GM12878 (cell line): ENCODE measurements at regions not wholly inside any gene's neighbourhood (a gene's known extent, or its start where the extent isn't known, plus 50 kb on each side); places are given as distances from the start of the nearest gene placed in this dataset.

Experiments
- BACH1 ChIP-seq: fragments of 450-650 bp; IDR thresholded peaks from 2 replicates; pipeline ENCODE4 v1.6.1; 2017; ENCODE audit warnings: mild to moderate bottlenecking, borderline replicate concordance
- CHD4 ChIP-seq: fragments of 200-600 bp; sonication (generic); IDR thresholded peaks from 2 replicates; pipeline ENCODE4 v1.6.1; 2016; ENCODE audit warnings: mild to moderate bottlenecking
- TF ChIP-seq, protein P1 (sequence below), 3 experiments: IDR thresholded peaks in 2 of 3; conservative IDR thresholded peaks in 1 of 3; 2 replicates each; pipeline ENCODE4 v1.5.1; 2011; ENCODE audit warnings: low read depth in 3 of 3, low read length in 3 of 3, mild to moderate bottlenecking in 3 of 3, control low read depth in 2 of 3, moderate library complexity in 2 of 3, inconsistent platforms in 1 of 3, mixed read lengths in 1 of 3; ENCODE audit not compliant: control insufficient read depth in 2 of 3, insufficient read depth in 1 of 3; ENCODE audit errors: extremely low read depth in 1 of 3

DNA sequence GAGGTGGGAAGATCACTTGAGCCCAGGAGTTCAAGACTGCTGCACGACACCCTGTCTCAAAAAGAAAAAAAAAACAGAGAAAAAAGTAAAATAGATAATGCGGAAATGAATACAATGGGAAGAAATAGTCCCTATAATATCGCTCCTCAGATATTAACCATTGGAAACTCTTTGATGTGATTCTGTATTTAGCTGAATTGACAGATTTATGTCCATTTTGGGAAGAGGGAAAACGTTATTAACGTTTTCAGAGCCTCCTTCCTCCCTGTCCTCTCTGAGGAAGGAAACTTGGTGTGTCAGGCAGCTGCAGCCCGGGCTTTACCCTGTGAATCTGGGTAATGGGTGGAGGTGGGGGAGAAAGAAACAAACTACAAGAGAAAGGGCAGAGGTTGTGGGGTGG is 61.6 kb upstream of the ECE1 start:
- no peak for TF ChIP-seq CHD4
- TF ChIP-seq, protein P1, sequence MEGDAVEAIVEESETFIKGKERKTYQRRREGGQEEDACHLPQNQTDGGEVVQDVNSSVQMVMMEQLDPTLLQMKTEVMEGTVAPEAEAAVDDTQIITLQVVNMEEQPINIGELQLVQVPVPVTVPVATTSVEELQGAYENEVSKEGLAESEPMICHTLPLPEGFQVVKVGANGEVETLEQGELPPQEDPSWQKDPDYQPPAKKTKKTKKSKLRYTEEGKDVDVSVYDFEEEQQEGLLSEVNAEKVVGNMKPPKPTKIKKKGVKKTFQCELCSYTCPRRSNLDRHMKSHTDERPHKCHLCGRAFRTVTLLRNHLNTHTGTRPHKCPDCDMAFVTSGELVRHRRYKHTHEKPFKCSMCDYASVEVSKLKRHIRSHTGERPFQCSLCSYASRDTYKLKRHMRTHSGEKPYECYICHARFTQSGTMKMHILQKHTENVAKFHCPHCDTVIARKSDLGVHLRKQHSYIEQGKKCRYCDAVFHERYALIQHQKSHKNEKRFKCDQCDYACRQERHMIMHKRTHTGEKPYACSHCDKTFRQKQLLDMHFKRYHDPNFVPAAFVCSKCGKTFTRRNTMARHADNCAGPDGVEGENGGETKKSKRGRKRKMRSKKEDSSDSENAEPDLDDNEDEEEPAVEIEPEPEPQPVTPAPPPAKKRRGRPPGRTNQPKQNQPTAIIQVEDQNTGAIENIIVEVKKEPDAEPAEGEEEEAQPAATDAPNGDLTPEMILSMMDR (IDR thresholded peaks at IDR 0.05 in 2 of 3, conservative IDR thresholded peaks at IDR 0.05 in 1 of 3; ENCODE audit: control insufficient read depth in 2 of 3, extremely low read depth in 1 of 3, insufficient read depth in 1 of 3, low read depth in 3 of 3, low read length in 3 of 3), result no peak
- TF ChIP-seq BACH1, result no peak
